ENCODE measurements at regions not wholly inside any gene's neighbourhood (a gene's known extent, or its start where the extent isn't known, plus 50 kb on each side); places are given as distances from the start of the nearest gene placed in this dataset.

- TF ChIP-seq POLR2A (IDR thresholded peaks at IDR 0.05; ENCODE audit: low read depth, low read length) (no peak), POLR2AphosphoS5 (IDR thresholded peaks at IDR 0.05; ENCODE audit: low read depth, low read length) (no peak), TAF1 (IDR thresholded peaks at IDR 0.05; ENCODE audit: low read depth, low read length) (no peak)
These were observed 275.4 kb downstream of the SEC14L1 start for GRCh38 chr17:77416105-77416713.
